Type B pancreatic cell (in vitro differentiated cells): ENCODE measurements at regions not wholly inside any gene's neighbourhood (a gene's known extent, or its start where the extent isn't known, plus 50 kb on each side); places are given as distances from the start of the nearest gene placed in this dataset.
"Not testable (repeated sequence)": the region's sequence is repeated elsewhere in the genome, so short reads cannot be mapped to it uniquely, and the experiment has no call there.

Experiments
- DNase-seq: peaks from one replicate; pipeline ENCODE4 v3.0.0; 2021; ENCODE audit warnings: mixed read lengths; ENCODE audit not compliant: unreplicated experiment; ENCODE audit errors: extremely low spot score
- H3K27ac Mint-ChIP-seq: 2 replicates; pipeline ENCODE4 v1.8.0; 2021; ENCODE audit warnings: mild to moderate bottlenecking, mixed read lengths
- H3K27me3 Mint-ChIP-seq: 2 replicates; pipeline ENCODE4 v1.8.0; 2021; ENCODE audit warnings: mixed read lengths
- H3K36me3 Mint-ChIP-seq: 2 replicates; pipeline ENCODE4 v1.8.0; 2021; ENCODE audit warnings: mixed read lengths
- H3K4me1 Mint-ChIP-seq: one replicate; pipeline ENCODE4 v1.8.0; 2021; ENCODE audit warnings: mixed read lengths; ENCODE audit not compliant: unreplicated experiment
- H3K4me3 Mint-ChIP-seq: 2 replicates; pipeline ENCODE4 v1.8.0; 2021; ENCODE audit warnings: mild to moderate bottlenecking, mixed read lengths
- H3K9me3 Mint-ChIP-seq: 2 replicates; pipeline ENCODE4 v1.8.0; 2021; ENCODE audit warnings: mixed read lengths
- TF ChIP-seq, protein P1 (sequence below): fragments of 200-600 bp; sonication (generic); conservative IDR thresholded peaks from 2 replicates; pipeline ENCODE4 v1.5.0; 2021; ENCODE audit warnings: antibody characterized with exemption, mild to moderate bottlenecking

DNA sequence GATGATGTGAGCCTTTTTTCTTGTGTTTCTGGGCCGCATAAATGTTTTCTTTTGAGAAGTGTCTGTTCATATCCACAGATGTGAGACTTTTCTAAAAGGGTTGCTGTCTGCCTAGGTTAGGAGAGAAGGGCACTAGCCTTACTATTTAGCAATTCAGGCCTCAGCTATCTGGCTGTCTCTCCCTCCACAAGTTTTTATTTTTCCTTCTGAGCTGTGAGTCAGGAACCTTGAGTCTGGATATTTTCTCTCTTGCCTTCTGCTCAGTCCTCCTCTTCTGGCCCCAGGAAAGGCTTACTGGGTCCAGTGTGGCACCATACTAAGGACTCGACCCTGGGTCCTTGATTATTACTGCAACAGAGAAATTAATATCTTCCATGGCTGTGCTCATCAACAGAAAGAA, 187.6 kb downstream of the CSNK1G3 start:
- DNase-seq = no peak
- Mint-ChIP-seq H3K36me3 (no peaks in the 10 kb centered on the region), H3K4me1 (no peaks in the 10 kb centered on the region), H3K4me3 (no peak overlapping the region), H3K27me3 (no peaks in the 10 kb centered on the region), H3K27ac (no peak overlapping the region), H3K9me3 (no peaks in the 10 kb centered on the region)
- TF ChIP-seq, protein P1, sequence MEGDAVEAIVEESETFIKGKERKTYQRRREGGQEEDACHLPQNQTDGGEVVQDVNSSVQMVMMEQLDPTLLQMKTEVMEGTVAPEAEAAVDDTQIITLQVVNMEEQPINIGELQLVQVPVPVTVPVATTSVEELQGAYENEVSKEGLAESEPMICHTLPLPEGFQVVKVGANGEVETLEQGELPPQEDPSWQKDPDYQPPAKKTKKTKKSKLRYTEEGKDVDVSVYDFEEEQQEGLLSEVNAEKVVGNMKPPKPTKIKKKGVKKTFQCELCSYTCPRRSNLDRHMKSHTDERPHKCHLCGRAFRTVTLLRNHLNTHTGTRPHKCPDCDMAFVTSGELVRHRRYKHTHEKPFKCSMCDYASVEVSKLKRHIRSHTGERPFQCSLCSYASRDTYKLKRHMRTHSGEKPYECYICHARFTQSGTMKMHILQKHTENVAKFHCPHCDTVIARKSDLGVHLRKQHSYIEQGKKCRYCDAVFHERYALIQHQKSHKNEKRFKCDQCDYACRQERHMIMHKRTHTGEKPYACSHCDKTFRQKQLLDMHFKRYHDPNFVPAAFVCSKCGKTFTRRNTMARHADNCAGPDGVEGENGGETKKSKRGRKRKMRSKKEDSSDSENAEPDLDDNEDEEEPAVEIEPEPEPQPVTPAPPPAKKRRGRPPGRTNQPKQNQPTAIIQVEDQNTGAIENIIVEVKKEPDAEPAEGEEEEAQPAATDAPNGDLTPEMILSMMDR = no peak

DNA sequence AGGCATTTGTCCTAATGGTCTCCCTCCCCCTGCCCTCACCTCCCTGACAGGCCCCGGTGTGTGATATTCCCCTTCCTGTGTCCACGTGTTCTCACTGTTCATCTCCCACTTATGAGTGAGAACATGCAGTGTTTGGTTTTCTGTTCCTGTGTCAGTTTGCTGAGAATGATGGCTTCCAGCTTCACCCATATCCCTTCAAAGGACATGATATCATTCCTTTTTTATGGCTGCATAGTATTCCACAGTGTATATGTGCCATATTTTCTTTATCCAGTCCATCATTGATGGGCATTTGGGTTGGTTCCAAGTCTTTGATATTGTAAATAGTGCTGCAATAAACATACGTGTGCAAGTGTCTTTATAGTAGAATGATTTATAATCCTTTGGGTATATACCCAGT, 187.0 kb downstream of the CSNK1G3 start:
- not testable (repeated sequence) for H3K4me3 Mint-ChIP-seq, H3K9me3 Mint-ChIP-seq, H3K36me3 Mint-ChIP-seq, DNase-seq, H3K27ac Mint-ChIP-seq, H3K4me1 Mint-ChIP-seq, H3K27me3 Mint-ChIP-seq

DNA sequence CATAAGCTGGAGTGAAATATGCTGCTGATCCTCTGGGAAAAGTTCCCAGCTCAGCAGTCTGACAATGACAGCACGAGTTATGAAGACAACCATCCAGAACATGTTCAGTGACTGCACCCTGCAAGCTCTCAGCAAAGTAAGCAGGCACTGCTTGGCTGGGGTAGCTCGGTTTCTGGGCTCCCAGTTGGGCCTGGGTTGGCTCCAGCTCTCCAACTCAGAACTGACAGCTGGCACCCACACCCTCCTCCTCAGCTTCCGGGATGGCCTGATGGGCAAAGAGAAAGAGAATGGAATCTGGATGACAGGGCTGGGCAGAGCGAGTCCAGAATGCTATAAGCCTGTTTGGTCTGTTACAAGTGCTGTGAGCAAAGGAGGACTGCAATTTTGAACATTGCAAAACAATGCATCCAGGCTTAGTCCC, 185.0 kb downstream of the CSNK1G3 start:
- no peak overlapping the region for H3K4me3 Mint-ChIP-seq
- TF ChIP-seq, protein P1 = no peak
- no peaks in the 10 kb centered on the region for H3K27me3 Mint-ChIP-seq
- no peaks in the 10 kb centered on the region for H3K4me1 Mint-ChIP-seq
- no peak for DNase-seq
- H3K36me3 Mint-ChIP-seq = no peaks in the 10 kb centered on the region
- H3K9me3 Mint-ChIP-seq = no peaks in the 10 kb centered on the region
- H3K27ac Mint-ChIP-seq = no peak overlapping the region

DNA sequence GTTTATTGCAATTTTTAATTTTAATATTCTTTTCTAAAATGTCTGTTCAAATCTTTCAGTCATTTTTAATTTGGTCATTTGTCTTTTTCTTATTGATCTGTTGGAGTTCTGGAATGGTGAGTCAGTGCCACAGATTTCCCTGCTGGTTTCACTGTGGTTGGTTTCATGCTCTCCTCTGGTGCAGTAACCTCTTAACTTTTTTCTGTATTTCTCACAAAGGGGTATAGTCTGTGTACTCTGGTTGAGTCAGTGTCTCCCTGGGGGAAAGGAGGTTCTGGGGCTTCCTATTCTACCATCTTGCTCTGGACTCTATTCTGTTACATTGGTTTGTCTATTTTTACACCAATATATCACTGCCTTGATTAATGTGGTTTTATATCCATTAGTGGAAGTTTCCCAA, 178.8 kb downstream of the CSNK1G3 start:
- H3K4me3 Mint-ChIP-seq = no peak overlapping the region
- H3K4me1 Mint-ChIP-seq = no peaks in the 10 kb centered on the region
- TF ChIP-seq, protein P1 = no peak
- peaks cover 3% of the 10 kb centered on the region for H3K27me3 Mint-ChIP-seq
- peaks cover 4% of the 10 kb centered on the region for H3K36me3 Mint-ChIP-seq
- H3K9me3 Mint-ChIP-seq = peaks cover 5% of the 10 kb centered on the region
- no peak for DNase-seq
- no peak overlapping the region for H3K27ac Mint-ChIP-seq

DNA sequence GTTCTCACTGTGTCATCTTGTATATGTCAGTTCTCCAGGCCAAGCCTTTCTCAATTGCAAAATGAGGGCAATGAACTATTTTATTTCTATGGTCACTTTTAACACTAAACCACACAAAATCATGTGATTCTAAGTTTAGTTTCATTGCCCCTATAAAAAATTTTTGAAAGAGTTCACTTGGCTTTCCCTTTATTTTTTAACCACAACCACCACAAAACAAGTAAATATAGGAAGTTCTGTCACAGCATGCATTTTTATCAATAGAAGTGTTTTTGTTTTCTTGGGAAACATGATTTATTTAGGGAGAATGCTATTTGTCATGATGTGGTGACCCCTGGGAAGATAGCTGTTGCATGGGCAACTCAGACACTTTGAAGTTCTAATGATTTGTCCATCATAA, 169.1 kb downstream of the CSNK1G3 start:
- peaks cover 6% of the 10 kb centered on the region for H3K9me3 Mint-ChIP-seq
- peaks cover 4% of the 10 kb centered on the region for H3K27me3 Mint-ChIP-seq
- no peak overlapping the region for H3K4me3 Mint-ChIP-seq
- peaks cover 18% of the 10 kb centered on the region for H3K36me3 Mint-ChIP-seq
- DNase-seq = no peak
- H3K4me1 Mint-ChIP-seq = no peaks in the 10 kb centered on the region
- no peak overlapping the region for H3K27ac Mint-ChIP-seq
- TF ChIP-seq, protein P1 = no peak

DNA sequence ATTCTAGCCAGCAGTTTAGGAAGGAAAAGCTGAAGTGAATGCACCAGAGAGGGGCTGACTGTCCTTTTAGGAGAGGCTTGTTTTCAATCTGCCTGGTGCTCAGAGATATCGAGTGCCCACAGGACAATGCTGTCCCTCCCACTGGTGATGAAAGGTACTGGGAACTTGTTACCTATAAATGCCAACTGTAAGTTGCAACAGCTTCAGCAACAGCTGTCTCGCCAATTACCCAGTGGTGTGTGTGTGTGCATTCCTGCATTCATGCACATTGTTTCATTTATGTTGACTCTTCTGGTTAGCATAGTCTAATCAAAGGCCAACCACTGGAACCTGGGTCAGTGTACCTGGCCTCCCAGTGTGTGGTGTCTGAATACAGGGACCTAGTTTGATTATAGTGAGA, 161.1 kb downstream of the CSNK1G3 start:
- Mint-ChIP-seq H3K9me3 (no peaks in the 10 kb centered on the region), H3K27me3 (peaks cover 20% of the 10 kb centered on the region), H3K4me1 (peaks cover 15% of the 10 kb centered on the region), H3K27ac (peak overlapping the region; percentile 57), H3K4me3 (no peak overlapping the region), H3K36me3 (peaks cover 7% of the 10 kb centered on the region)
- DNase-seq = no peak
- TF ChIP-seq, protein P1 = peak; percentile 45
